IMR-90 (cell line): ENCODE measurements at regions not wholly inside any gene's neighbourhood (a gene's known extent, or its start where the extent isn't known, plus 50 kb on each side); places are given as distances from the start of the nearest gene placed in this dataset.

Experiments used
- ATAC-seq: fragments of 200-7000 bp; cut with Tn5 transposase; 2 replicates; pipeline ENCODE4 v1.9.1; 2020; ENCODE audit warnings: low read depth, mild to moderate bottlenecking, moderate library complexity
- BruUV-seq: library from RNA; stranded (reverse); fragments of 400-500 nt; replicated peaks from 2 replicates; lab custom pipeline; 2021; lab: Mats Ljungman, UMichigan
- CTCF ChIA-PET: fragments of 300-600 bp; formaldehyde crosslinking; extraction: SDS; loops from one replicate; lab custom pipeline; 2021; ENCODE audit warnings: antibody characterized with exemption; lab: Yijun Ruan, JAX
- POLR2A ChIA-PET: fragments of 300-600 bp; sonication (Branson Sonifier 250); formaldehyde crosslinking; loops from one replicate; lab custom pipeline; 2022; ENCODE audit warnings: antibody characterized with exemption; ENCODE audit not compliant: unreplicated experiment; lab: Charles Lee
- DNase-seq: peaks from one replicate; pipeline ENCODE4 v3.0.0; 2013
- H2AFZ ChIP-seq: replicated peaks from 2 replicates; pipeline ENCODE3; 2013; ENCODE audit warnings: low read length, mild to moderate bottlenecking; ENCODE audit not compliant: poor library complexity
- H2AK5ac ChIP-seq: 2 replicates; pipeline ENCODE4 v1.6.1; 2013; ENCODE audit warnings: low read depth, low read length, inconsistent platforms
- H2AK9ac ChIP-seq: replicated peaks from 2 replicates; pipeline ENCODE3; 2013; ENCODE audit warnings: mild to moderate bottlenecking, low read depth, low read length, moderate library complexity; ENCODE audit not compliant: poor library complexity
- H2BK120ac ChIP-seq: 2 replicates; pipeline ENCODE4 v1.6.1; 2013; ENCODE audit warnings: low read depth, low read length, inconsistent platforms
- H2BK15ac ChIP-seq: 3 replicates; pipeline ENCODE4 v1.6.1; 2013; ENCODE audit warnings: low read depth, low read length, inconsistent platforms
- H2BK20ac ChIP-seq: 2 replicates; pipeline ENCODE4 v1.6.1; 2013; ENCODE audit warnings: low read depth, mild to moderate bottlenecking, inconsistent platforms, low read length, moderate library complexity
- H2BK5ac ChIP-seq: 2 replicates; pipeline ENCODE4 v1.6.1; 2013; ENCODE audit warnings: mild to moderate bottlenecking, low read depth, low read length, inconsistent platforms; ENCODE audit not compliant: poor library complexity, severe bottlenecking
- H3K14ac ChIP-seq: replicated peaks from 2 replicates; pipeline ENCODE4 v1.6.1; 2013; ENCODE audit warnings: low read depth, low read length, inconsistent platforms
- H3K18ac ChIP-seq: 2 replicates; pipeline ENCODE4 v1.6.1; 2013; ENCODE audit warnings: low read depth, low read length, control low read depth
- H3K23ac ChIP-seq: 2 replicates; pipeline ENCODE4 v1.6.1; 2013; ENCODE audit warnings: low read depth, low read length, inconsistent platforms
- H3K27ac ChIP-seq: 2 replicates; pipeline ENCODE4 v1.5.1; 2013; ENCODE audit warnings: mild to moderate bottlenecking, control low read depth, low read length; ENCODE audit not compliant: insufficient read depth
- H3K27me3 ChIP-seq: 2 replicates; pipeline ENCODE4 v1.6.1; 2013; ENCODE audit warnings: low read length; ENCODE audit not compliant: control insufficient read depth, insufficient read depth
- H3K36me3 ChIP-seq: 2 replicates; pipeline ENCODE4 v1.6.1; 2013; ENCODE audit warnings: low read length, mixed read lengths; ENCODE audit not compliant: control insufficient read depth, insufficient read depth
- H3K4ac ChIP-seq: 2 replicates; pipeline ENCODE4 v1.6.1; 2013; ENCODE audit warnings: low read depth, low read length, inconsistent platforms
- H3K4me1 ChIP-seq: 2 replicates; pipeline ENCODE4 v1.6.1; 2013; ENCODE audit warnings: low read length, mixed read lengths; ENCODE audit not compliant: control insufficient read depth, insufficient read depth
- H3K4me2 ChIP-seq: 2 replicates; pipeline ENCODE4 v1.6.1; 2013; ENCODE audit warnings: low read depth, mild to moderate bottlenecking, control low read depth, low read length, moderate library complexity
- H3K4me3 ChIP-seq: 2 replicates; pipeline ENCODE4 v1.5.1; 2013; ENCODE audit warnings: low read depth, mild to moderate bottlenecking, control low read depth, low read length, moderate library complexity; ENCODE audit not compliant: insufficient read depth
- H3K56ac ChIP-seq: 2 replicates; pipeline ENCODE4 v1.6.1; 2013; ENCODE audit warnings: low read length, inconsistent platforms; ENCODE audit not compliant: insufficient read depth; ENCODE audit errors: extremely low read depth
- H3K79me1 ChIP-seq, 2 experiments: 2 replicates each; pipeline ENCODE4 v1.6.1; 2013; ENCODE audit warnings: low read length in 2 of 2, inconsistent platforms in 1 of 2, low read depth in 1 of 2
- H3K9ac ChIP-seq: 2 replicates; pipeline ENCODE4 v1.6.1; 2013; ENCODE audit warnings: low read depth, low read length, control low read depth
- H3K9me1 ChIP-seq: 2 replicates; pipeline ENCODE4 v1.6.1; 2013; ENCODE audit warnings: low read length, inconsistent platforms; ENCODE audit not compliant: insufficient read depth
- H3K9me3 ChIP-seq: 2 replicates; pipeline ENCODE4 v1.6.1; 2013; ENCODE audit warnings: low read length; ENCODE audit not compliant: control insufficient read depth, insufficient read depth
- H4K20me1 ChIP-seq: 2 replicates; pipeline ENCODE4 v1.6.1; 2013; ENCODE audit warnings: low read length, inconsistent platforms; ENCODE audit not compliant: insufficient read depth
- H4K5ac ChIP-seq: 2 replicates; pipeline ENCODE4 v1.6.1; 2013; ENCODE audit warnings: mild to moderate bottlenecking, low read depth, low read length, control low read depth
- H4K8ac ChIP-seq, 2 experiments: 2 replicates each; pipeline ENCODE4 v1.6.1; 2013; ENCODE audit warnings: low read depth in 2 of 2, low read length in 2 of 2, control low read depth in 1 of 2, inconsistent platforms in 1 of 2
- H4K91ac ChIP-seq: 2 replicates; pipeline ENCODE4 v1.6.1; 2013; ENCODE audit warnings: low read depth, low read length, inconsistent platforms; ENCODE audit not compliant: insufficient read depth
- CEBPB ChIP-seq: IDR thresholded peaks from 2 replicates; pipeline ENCODE4 v1.6.1; 2012; ENCODE audit warnings: low read depth, low read length, improper control_type of control experiment
- MAZ ChIP-seq: IDR thresholded peaks from 2 replicates; pipeline ENCODE4 v1.6.1; 2012; ENCODE audit warnings: low read depth, mild to moderate bottlenecking, low read length, improper control_type of control experiment, moderate library complexity, borderline replicate concordance
- WGBS, 2 experiments: methylation state at CpG; one replicate each; pipeline versions ENCODE4 v1.1.5 to v1.1.7; 2013; ENCODE audit warnings: missing lambda C conversion rate in 2 of 2; ENCODE audit not compliant: insufficient read length in 1 of 2; ENCODE audit errors: extremely low coverage in 2 of 2; 5-methylcytosine and 5-hydroxymethylcytosine counted together
- dilution Hi-C: fragments of 300-500 bp; cut with HindIII; formaldehyde crosslinking; loops from one replicate; pipeline ENCODE4 v1.14.3; 2018; ENCODE audit warnings: low sequenced_read_pairs; ENCODE audit not compliant: unreplicated experiment
- in situ Hi-C: fragments of 300-500 bp; cut with MboI; formaldehyde crosslinking; loops from 3 replicates; pipeline ENCODE4 v1.14.3; 2019; ENCODE audit warnings: low sequenced_read_pairs, inconsistent platforms, mixed read lengths
- intact Hi-C: fragments of 100-400 bp; cut with micrococcal nuclease; formaldehyde crosslinking; loops from 2 replicates; pipeline ENCODE4 v1.10.0; 2022

DNA sequence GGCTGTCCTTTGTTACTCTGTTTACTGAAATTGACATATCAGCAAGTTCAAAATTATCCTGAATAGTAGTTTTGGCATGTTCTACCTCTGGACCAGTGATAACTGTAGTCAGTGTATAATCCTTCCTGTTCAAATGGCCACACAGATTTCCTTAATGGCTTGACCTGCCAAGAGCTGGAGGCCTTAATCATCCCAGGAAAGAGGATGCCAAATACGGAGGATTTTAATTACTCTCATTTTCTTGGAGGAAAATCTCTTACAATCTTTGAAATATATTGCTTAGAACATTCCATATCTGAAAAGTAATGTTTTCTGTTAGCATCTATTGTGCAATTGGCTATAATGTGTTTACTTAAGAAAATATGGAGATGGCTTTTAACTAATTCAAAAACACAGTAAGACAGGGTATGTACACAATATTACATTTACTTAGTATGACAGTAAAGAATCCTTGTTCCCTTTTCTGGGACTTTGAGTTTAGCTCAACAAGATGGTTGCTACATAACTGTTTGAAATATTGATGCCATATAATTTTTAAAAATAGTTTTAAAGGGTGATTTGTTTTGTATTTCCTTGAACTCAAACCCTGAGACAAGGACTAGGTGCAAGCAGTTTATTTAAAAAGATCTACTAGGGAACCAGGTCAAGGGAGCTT is 68.9 kb upstream of the SELENOP start:
- H3K27me3 ChIP-seq: peaks cover 4% of the 10 kb centered on the region
- H3K9ac ChIP-seq: no peak overlapping the region
- H3K79me1 ChIP-seq: no peaks in the 10 kb centered on the region
- dilution Hi-C loops (no loop called here), intact Hi-C loops (loop anchor here (10.0 kb wide), 1 partner anchor 116 kb away; no protein-coding TSS in a partner anchor), in situ Hi-C loops (no loop called here)
- CTCF ChIA-PET: interaction anchor here (0.6 to 1.2 kb wide), 2 partner anchors 9 to 10 kb away, joined by 3 to 4 read pairs; no protein-coding TSS in a partner anchor
- POLR2A ChIA-PET: no interaction called here
- no peak overlapping the region for H3K56ac ChIP-seq
- no peaks in the 10 kb centered on the region for H4K20me1 ChIP-seq
- no peak overlapping the region for H2AK9ac ChIP-seq
- no peak overlapping the region for H4K91ac ChIP-seq
- no peak overlapping the region for H2BK120ac ChIP-seq
- BruUV-seq: no TSS peak
- no peak for ATAC-seq
- no peak overlapping the region for H3K4me3 ChIP-seq
- no peak overlapping the region for H2BK5ac ChIP-seq
- no peak overlapping the region for H3K4ac ChIP-seq
- H3K27ac ChIP-seq: no peak overlapping the region
- H2BK20ac ChIP-seq: no peak overlapping the region
- no peaks in the 10 kb centered on the region for H3K4me1 ChIP-seq
- H2AFZ ChIP-seq: no peak overlapping the region
- TF ChIP-seq CEBPB (0 out of 2 replicates have a peak, but pooled peaks have one; percentile 19), MAZ (no peak)
- no peak overlapping the region for H2BK15ac ChIP-seq
- H2AK5ac ChIP-seq: no peak overlapping the region
- no CpG with 5 or more reads among the region's 1 CpG for WGBS, 2 experiments
- H3K9me1 ChIP-seq: no peaks in the 10 kb centered on the region
- no peak for DNase-seq
- no peak overlapping the region for H3K18ac ChIP-seq
- no peak overlapping the region for H4K5ac ChIP-seq
- no peaks in the 10 kb centered on the region for H3K9me3 ChIP-seq
- H3K4me2 ChIP-seq: no peak overlapping the region
- no peak overlapping the region for H4K8ac ChIP-seq
- H3K36me3 ChIP-seq: no peaks in the 10 kb centered on the region
- H3K23ac ChIP-seq: no peak overlapping the region
- no peak overlapping the region for H3K14ac ChIP-seq
